Transverse colon (tissue), 4 donors: ENCODE measurements at regions not wholly inside any gene's neighbourhood (a gene's known extent, or its start where the extent isn't known, plus 50 kb on each side); places are given as distances from the start of the nearest gene placed in this dataset.
A peak's percentile ranks its signal among the peaks of the same experiment; 100 is the strongest.

ENCODE experiments used
- DNase-seq: peaks from one replicate; pipeline ENCODE4 v3.0.0-alpha.2; 2019
- H3K27ac ChIP-seq, 4 donors: fragments of 200-600 bp; sonication (generic); 2 replicates each; pipeline ENCODE4 v1.5.1; 2016 to 2018; ENCODE audit warnings: inconsistent platforms in 4 of 4
- H3K27me3 ChIP-seq: fragments of 200-600 bp; sonication (generic); 2 replicates; pipeline ENCODE4 v1.5.1; 2017; ENCODE audit warnings: inconsistent platforms
- H3K36me3 ChIP-seq, 4 donors: fragments of 200-600 bp; sonication (generic); 2 replicates each; pipeline ENCODE4 v1.5.1; 2017 to 2019; ENCODE audit warnings: inconsistent platforms in 4 of 4
- H3K4me1 ChIP-seq, 4 donors: fragments of 200-600 bp; sonication (generic); 2 replicates each; pipeline ENCODE4 v1.5.1; 2017 to 2020; ENCODE audit warnings: inconsistent platforms in 4 of 4
- H3K4me3 ChIP-seq, 4 donors: fragments of 200-600 bp; sonication (generic); 1 replicate in 1 of 4; 2 replicates in 3 of 4; pipeline versions ENCODE4 v1.5.1 to v1.6.1; 2017 to 2019; ENCODE audit warnings: inconsistent platforms in 4 of 4
- H3K9me3 ChIP-seq, 2 donors: fragments of 200-600 bp; sonication (generic); 2 replicates each; pipeline ENCODE4 v1.5.1; 2017 to 2019; ENCODE audit warnings: inconsistent platforms in 2 of 2
- EP300 ChIP-seq: sonication (generic); formaldehyde crosslinking; IDR thresholded peaks from one replicate; pipeline ENCODE4 v1.6.1; 2017; ENCODE audit warnings: antibody characterized with exemption, low read depth
- POLR2A ChIP-seq: fragments of 450-650 bp; IDR thresholded peaks from one replicate; pipeline ENCODE4 v1.6.1; 2016; ENCODE audit warnings: antibody characterized with exemption, mild to moderate bottlenecking, moderate library complexity
- POLR2AphosphoS5 ChIP-seq, 3 donors: sonication (generic); formaldehyde crosslinking; IDR thresholded peaks; one replicate each; pipeline ENCODE4 v1.6.1; 2016; ENCODE audit warnings: antibody characterized with exemption in 3 of 3
- WGBS, 2 donors: methylation state at CpG; one replicate each; pipeline ENCODE4 v1.1.5; 2018; ENCODE audit warnings: low coverage in 1 of 2; 5-methylcytosine and 5-hydroxymethylcytosine counted together
- in situ Hi-C, 4 donors: fragments of 200-750 bp; cut with MboI; loops; one replicate each; pipeline versions ENCODE4 v1.15.0 to v1.15.1; 2017; ENCODE audit warnings: low sequenced_read_pairs in 3 of 4, low pct_ligation_motif_present in 1 of 4, low pct_unique_long_range_greater_than_20kb in 1 of 4
- intact Hi-C: fragments of 100-400 bp; cut with DNase I; formaldehyde crosslinking; loops from one replicate; pipeline ENCODE4 v1.15.1; 2023; ENCODE audit warnings: low total_unique reads
- TF ChIP-seq, protein P1 (sequence below), 5 experiments: fragments of 200-600 bp in 3 of 5; fragments of 450-650 bp in 2 of 5; sonication (generic) in 3 of 5; IDR thresholded peaks; 1 replicate in 2 of 5; 2 replicates in 3 of 5; pipeline ENCODE4 v1.5.1; 2016 to 2017; ENCODE audit warnings: antibody characterized with exemption in 5 of 5, inconsistent platforms in 3 of 5, mild to moderate bottlenecking in 2 of 5, moderate library complexity in 1 of 5

DNA sequence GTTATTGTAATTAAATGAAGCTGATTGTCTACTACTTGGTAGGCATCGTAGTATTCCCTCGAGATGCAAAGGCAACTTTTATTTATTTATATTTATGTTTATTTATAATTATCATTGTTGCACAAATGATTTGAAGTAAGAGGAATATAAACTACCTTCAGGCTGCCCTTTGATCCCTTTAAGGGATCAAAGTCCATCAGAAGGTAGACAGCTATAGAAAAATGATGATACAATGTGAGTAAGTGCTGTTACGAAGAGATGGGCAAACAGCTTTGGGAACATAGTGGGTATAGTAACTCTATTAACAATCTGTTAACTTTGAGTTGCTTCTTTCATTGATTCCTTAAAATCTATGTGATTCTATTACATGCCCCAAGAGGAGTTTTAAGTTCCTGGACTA is 512.8 kb upstream of the CITED2 start:
- TF ChIP-seq POLR2A (no peak), POLR2AphosphoS5 (IDR thresholded peaks at IDR 0.05) (no peak), EP300 (no peak)
- TF ChIP-seq, protein P1, sequence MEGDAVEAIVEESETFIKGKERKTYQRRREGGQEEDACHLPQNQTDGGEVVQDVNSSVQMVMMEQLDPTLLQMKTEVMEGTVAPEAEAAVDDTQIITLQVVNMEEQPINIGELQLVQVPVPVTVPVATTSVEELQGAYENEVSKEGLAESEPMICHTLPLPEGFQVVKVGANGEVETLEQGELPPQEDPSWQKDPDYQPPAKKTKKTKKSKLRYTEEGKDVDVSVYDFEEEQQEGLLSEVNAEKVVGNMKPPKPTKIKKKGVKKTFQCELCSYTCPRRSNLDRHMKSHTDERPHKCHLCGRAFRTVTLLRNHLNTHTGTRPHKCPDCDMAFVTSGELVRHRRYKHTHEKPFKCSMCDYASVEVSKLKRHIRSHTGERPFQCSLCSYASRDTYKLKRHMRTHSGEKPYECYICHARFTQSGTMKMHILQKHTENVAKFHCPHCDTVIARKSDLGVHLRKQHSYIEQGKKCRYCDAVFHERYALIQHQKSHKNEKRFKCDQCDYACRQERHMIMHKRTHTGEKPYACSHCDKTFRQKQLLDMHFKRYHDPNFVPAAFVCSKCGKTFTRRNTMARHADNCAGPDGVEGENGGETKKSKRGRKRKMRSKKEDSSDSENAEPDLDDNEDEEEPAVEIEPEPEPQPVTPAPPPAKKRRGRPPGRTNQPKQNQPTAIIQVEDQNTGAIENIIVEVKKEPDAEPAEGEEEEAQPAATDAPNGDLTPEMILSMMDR (IDR thresholded peaks at IDR 0.05), result no peak
- intact Hi-C loops, result no loop called here
- no peaks in the 10 kb centered on the region for H3K27me3 ChIP-seq
- 86 to 89% methylated on average over 3 of the region's 3 CpGs for WGBS, 2 donors
- H3K4me1 ChIP-seq, result peaks cover 6 to 16% (median 10%) of the 10 kb centered on the region in 4 donors
- in situ Hi-C loops, result loop anchor here in 1 of 4 donors (25.0 kb wide), 1 partner anchor 500 kb away; no protein-coding TSS in a partner anchor
- H3K9me3 ChIP-seq, result no peaks in the 10 kb centered on the region
- H3K4me3 ChIP-seq, result no peak overlapping the region
- H3K36me3 ChIP-seq, result no peaks in the 10 kb centered on the region
- no peak overlapping the region for H3K27ac ChIP-seq
- DNase-seq, result no peak

- Histone ChIP-seq H3K27ac (no peak overlapping the region), H3K4me3 (no peak overlapping the region), H3K27me3 (no peaks in the 10 kb centered on the region), H3K4me1 (peaks cover 7 to 21% (median 10%) of the 10 kb centered on the region in 4 donors), H3K36me3 (no peaks in the 10 kb centered on the region), H3K9me3 (no peaks in the 10 kb centered on the region)
- 81 to 92% methylated on average over 6 of the region's 6 CpGs for WGBS, 2 donors
- TF ChIP-seq, protein P1 (IDR thresholded peaks at IDR 0.05), result no peak
- no peak for TF ChIP-seq POLR2A
- TF ChIP-seq POLR2AphosphoS5 (IDR thresholded peaks at IDR 0.05), result no peak
- no peak for TF ChIP-seq EP300
- DNase-seq, result no peak
- intact Hi-C loops (no loop called here), in situ Hi-C loops (loop anchor here in 1 of 4 donors (25.0 kb wide), 1 partner anchor 499 kb away; no protein-coding TSS in a partner anchor)
These were observed 511.9 kb upstream of the CITED2 start for GRCh38 chr6:139886396-139886795.

- Histone ChIP-seq H3K27ac (no peak overlapping the region), H3K36me3 (no peaks in the 10 kb centered on the region), H3K4me1 (peaks cover 7 to 21% (median 10%) of the 10 kb centered on the region in 4 donors), H3K9me3 (no peaks in the 10 kb centered on the region), H3K4me3 (no peak overlapping the region), H3K27me3 (no peaks in the 10 kb centered on the region)
- no peak for DNase-seq
- intact Hi-C loops (no loop called here), in situ Hi-C loops (loop anchor here in 1 of 4 donors (25.0 kb wide), 1 partner anchor 499 kb away; no protein-coding TSS in a partner anchor)
- WGBS, 2 donors, result 38 to 44% methylated on average over 1 of the region's 1 CpG
- no peak for TF ChIP-seq POLR2AphosphoS5 (IDR thresholded peaks at IDR 0.05)
- TF ChIP-seq, protein P1 (IDR thresholded peaks at IDR 0.05), result no peak
- TF ChIP-seq POLR2A, result no peak
- no peak for TF ChIP-seq EP300
These were observed 511.5 kb upstream of the CITED2 start for GRCh38 chr6:139885909-139886308.

DNA sequence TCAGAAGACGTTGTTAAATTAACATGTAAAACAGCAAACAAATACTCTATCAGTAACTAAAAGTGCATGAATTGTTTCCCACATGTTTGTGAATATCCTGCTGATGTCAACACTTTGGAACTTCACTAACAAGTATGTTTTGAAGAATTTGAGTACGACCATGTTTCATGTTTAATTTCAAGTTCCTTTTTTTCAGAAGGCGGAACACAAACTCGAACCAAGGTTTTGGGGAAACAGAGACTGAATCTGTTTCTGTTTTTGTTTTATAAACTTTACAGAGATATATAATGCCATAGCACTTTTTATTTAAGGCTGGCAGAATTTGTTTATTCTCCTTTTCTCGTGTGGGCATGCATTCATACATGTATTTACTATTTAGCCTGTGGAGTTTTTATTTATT is 509.3 kb upstream of the CITED2 start:
- H3K9me3 ChIP-seq, result no peaks in the 10 kb centered on the region
- intact Hi-C loops (no loop called here), in situ Hi-C loops (loop anchor here in 1 of 4 donors (25.0 kb wide), 1 partner anchor 496 kb away; no protein-coding TSS in a partner anchor)
- peak overlapping the region; percentile 18 to 54 (median 37) for H3K27ac ChIP-seq
- no peak overlapping the region for H3K4me3 ChIP-seq
- no peaks in the 10 kb centered on the region for H3K36me3 ChIP-seq
- H3K4me1 ChIP-seq, result peaks cover 7 to 21% (median 10%) of the 10 kb centered on the region in 4 donors
- no peaks in the 10 kb centered on the region for H3K27me3 ChIP-seq
- 59 to 64% methylated on average over 5 of the region's 5 CpGs for WGBS, 2 donors
- TF ChIP-seq, protein P1 (IDR thresholded peaks at IDR 0.05), result no peak
- TF ChIP-seq POLR2AphosphoS5 (IDR thresholded peaks at IDR 0.05) (no peak), POLR2A (no peak), EP300 (no peak)
- DNase-seq, result no peak
